Lower lobe of right lung (tissue), 2 donors: ENCODE measurements at regions not wholly inside any gene's neighbourhood (a gene's known extent, or its start where the extent isn't known, plus 50 kb on each side); places are given as distances from the start of the nearest gene placed in this dataset.
"Not testable (repeated sequence)": the region's sequence is repeated elsewhere in the genome, so short reads cannot be mapped to it uniquely, and the experiment has no call there.

ENCODE experiments used
- ATAC-seq, 2 donors: fragments of 200-7000 bp; cut with Tn5 transposase; one replicate each; pipeline ENCODE4 v1.9.1; 2020 to 2022; ENCODE audit warnings: mild to moderate bottlenecking in 2 of 2, moderate library complexity in 2 of 2
- DNase-seq: peaks from one replicate; pipeline ENCODE4 v3.0.0-alpha.2; 2020
- H3K27ac ChIP-seq: fragments of 200-600 bp; one replicate; pipeline ENCODE4 v1.8.0; 2022
- H3K27me3 ChIP-seq: fragments of 200-600 bp; one replicate; pipeline ENCODE4 v1.8.0; 2022; ENCODE audit warnings: low read depth
- H3K36me3 ChIP-seq: fragments of 200-600 bp; one replicate; pipeline ENCODE4 v1.8.0; 2022; ENCODE audit warnings: mild to moderate bottlenecking
- H3K4me1 ChIP-seq: fragments of 200-600 bp; one replicate; pipeline ENCODE4 v1.8.0; 2022
- H3K4me3 ChIP-seq: fragments of 200-600 bp; one replicate; pipeline ENCODE4 v1.8.0; 2022; ENCODE audit warnings: mild to moderate bottlenecking
- H3K9me3 ChIP-seq: fragments of 200-600 bp; one replicate; pipeline ENCODE4 v1.8.0; 2022
- intact Hi-C: fragments of 100-400 bp; cut with DNase I; formaldehyde crosslinking; loops from one replicate; pipeline ENCODE4 v1.11.0; 2022
- TF ChIP-seq, protein P1 (sequence below): fragments of 200-600 bp; IDR thresholded peaks from one replicate; pipeline ENCODE4 v1.8.0; 2022; ENCODE audit warnings: antibody characterized with exemption, mild to moderate bottlenecking
- donor health status: DM: no; HTN: yes; CAD: no; lungs with severe emphysema.

DNA sequence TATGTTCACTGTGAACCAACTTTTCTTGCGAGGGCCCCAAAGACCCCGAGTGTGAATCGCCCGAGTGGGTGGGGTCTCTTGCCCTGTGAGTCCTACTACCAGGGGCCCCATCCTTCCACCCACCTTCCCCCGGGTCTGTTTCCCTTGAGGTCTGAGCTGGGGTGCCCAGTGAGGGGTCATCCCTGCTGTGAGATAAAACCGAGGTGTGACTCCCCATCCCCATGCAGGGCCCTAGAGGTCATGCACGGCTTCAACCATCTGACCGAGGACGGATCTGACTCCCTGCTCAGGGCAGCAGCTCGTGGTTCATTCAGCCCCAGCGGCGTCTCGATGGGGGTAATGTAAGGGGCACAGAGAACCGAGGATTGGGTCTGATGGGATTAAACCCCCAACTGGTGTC lies 103.1 kb upstream of the SULF2 start:
- no peak for ATAC-seq
- DNase-seq = no peak
- Histone ChIP-seq H3K4me3 (no peak overlapping the region), H3K27ac (no peak overlapping the region), H3K27me3 (peaks cover 20% of the 10 kb centered on the region), H3K4me1 (no peaks in the 10 kb centered on the region), H3K36me3 (no peaks in the 10 kb centered on the region), H3K9me3 (no peaks in the 10 kb centered on the region)
- TF ChIP-seq, protein P1, sequence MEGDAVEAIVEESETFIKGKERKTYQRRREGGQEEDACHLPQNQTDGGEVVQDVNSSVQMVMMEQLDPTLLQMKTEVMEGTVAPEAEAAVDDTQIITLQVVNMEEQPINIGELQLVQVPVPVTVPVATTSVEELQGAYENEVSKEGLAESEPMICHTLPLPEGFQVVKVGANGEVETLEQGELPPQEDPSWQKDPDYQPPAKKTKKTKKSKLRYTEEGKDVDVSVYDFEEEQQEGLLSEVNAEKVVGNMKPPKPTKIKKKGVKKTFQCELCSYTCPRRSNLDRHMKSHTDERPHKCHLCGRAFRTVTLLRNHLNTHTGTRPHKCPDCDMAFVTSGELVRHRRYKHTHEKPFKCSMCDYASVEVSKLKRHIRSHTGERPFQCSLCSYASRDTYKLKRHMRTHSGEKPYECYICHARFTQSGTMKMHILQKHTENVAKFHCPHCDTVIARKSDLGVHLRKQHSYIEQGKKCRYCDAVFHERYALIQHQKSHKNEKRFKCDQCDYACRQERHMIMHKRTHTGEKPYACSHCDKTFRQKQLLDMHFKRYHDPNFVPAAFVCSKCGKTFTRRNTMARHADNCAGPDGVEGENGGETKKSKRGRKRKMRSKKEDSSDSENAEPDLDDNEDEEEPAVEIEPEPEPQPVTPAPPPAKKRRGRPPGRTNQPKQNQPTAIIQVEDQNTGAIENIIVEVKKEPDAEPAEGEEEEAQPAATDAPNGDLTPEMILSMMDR = no peak
- intact Hi-C loops = no loop called here

DNA sequence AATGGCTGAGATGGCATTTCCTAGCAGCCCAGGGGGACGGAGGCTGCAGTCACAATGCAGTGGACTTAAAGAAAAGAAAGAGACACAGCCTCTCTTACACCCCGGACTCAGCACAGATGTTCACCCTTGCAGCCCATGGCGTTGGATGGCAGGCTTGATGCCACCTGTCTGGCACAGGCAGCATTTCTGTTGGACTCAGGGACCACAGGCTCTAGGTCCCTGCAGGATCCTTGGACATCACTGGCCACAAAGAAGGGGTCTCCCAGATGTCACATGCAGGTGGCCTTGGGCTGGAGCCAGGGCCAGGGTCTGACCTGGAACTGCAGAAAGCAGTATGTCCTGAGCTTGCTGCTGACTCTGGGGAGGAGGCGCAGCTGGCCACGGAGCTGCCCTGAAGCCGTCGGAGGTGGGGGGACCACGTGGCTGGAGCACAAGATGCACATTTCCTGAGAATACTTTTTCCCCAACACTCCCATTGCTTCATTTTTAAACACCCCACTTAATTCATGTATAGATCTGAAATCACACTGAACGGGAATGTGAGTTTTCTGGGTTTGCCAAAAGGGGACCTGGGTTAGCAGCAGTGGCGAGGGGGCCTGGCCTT lies 102.3 kb upstream of the SULF2 start:
- Histone ChIP-seq H3K27ac (no peak overlapping the region), H3K4me1 (no peaks in the 10 kb centered on the region), H3K9me3 (no peaks in the 10 kb centered on the region), H3K27me3 (peaks cover 20% of the 10 kb centered on the region), H3K36me3 (no peaks in the 10 kb centered on the region), H3K4me3 (no peak overlapping the region)
- TF ChIP-seq, protein P1 = no peak
- DNase-seq = no peak
- ATAC-seq = no peak
- intact Hi-C loops = no loop called here

DNA sequence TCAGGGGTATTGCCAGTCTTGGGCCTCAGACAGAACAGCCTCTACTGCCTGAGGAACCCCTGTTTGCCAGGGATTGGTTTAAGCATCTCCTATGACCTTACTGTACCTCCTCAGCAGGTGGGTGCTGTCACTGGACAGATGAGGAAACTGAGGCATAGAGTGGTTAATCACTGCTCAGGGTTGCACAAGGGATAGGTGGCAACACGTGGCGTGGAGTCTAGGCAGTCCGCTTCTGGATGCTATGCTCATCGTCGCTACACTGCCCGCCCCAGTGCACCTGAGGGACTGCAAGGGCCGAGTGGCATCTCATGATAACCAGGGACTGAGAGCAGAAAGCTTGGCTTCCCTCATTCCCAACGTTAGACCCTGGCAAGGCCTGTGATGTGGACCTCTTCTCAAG lies 101.8 kb upstream of the SULF2 start:
- no peak for DNase-seq
- TF ChIP-seq, protein P1 = no peak
- Histone ChIP-seq H3K9me3 (no peaks in the 10 kb centered on the region), H3K27ac (no peak overlapping the region), H3K36me3 (no peaks in the 10 kb centered on the region), H3K27me3 (peaks cover 20% of the 10 kb centered on the region), H3K4me3 (no peak overlapping the region), H3K4me1 (no peaks in the 10 kb centered on the region)
- ATAC-seq = no peak
- intact Hi-C loops = no loop called here

DNA sequence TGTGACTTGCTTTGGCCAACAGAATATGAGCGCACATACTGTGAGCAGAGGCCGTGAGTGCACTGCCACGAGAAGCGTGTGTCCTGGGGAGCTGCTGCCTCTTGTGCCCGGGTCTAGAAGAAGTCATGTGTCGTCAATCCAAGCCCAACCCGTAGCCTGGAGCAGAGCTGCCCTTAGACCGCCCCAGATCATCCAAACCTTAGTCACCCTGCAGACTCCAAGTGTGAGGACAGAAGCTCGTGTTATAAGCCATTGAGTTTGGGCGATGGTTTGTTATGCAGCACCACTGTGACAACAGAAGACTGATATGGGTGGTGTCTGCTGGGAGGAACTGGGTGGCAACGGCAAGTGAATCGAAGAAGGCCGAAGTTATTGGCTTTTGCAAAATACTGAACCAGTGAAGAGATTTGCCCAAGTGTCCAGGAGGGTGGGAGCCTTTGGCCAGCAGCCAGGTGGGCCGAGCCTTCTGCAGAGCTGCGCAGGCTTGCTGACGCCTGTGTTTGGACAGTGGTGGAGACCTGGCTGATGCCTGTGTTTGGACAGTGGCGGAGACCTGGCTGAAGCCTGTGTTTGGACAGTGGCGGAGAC lies 101.3 kb upstream of the SULF2 start:
- intact Hi-C loops = no loop called here
- Histone ChIP-seq H3K9me3 (no peaks in the 10 kb centered on the region), H3K4me3 (no peak overlapping the region), H3K36me3 (no peaks in the 10 kb centered on the region), H3K27ac (no peak overlapping the region), H3K27me3 (peaks cover 20% of the 10 kb centered on the region), H3K4me1 (no peaks in the 10 kb centered on the region)
- no peak for DNase-seq
- TF ChIP-seq, protein P1 = no peak
- ATAC-seq = no peak

DNA sequence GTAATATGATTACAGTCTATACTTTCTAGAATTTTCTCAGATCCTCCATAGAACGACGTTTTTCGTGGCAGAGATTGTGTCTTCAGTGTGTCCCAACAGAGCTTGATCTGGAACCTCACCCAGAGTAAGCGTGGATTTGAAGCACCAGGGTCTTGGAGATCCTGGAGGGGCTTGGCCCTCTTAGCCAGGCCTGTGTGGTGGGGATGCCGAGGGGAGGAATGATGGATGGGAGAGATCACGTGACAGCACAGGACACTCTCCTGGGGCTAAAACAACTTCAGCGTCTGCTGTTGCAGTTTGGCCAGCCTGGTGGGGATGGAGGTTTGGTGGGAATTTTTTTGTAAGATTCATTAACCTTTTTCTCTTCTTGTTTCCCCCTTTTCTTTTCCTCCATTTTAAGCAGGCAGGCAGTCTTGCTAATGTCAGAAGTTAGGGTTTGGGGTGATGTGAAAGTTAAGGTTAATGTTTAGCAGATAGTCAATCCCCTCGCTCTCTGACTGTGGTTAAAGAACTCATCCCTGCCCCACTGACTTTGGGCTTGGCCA lies 100.7 kb upstream of the SULF2 start:
- no peaks in the 10 kb centered on the region for H3K36me3 ChIP-seq
- TF ChIP-seq, protein P1 = no peak
- intact Hi-C loops = no loop called here
- no peaks in the 10 kb centered on the region for H3K4me1 ChIP-seq
- no peak for DNase-seq
- no peak for ATAC-seq
- no peak overlapping the region for H3K27ac ChIP-seq
- H3K4me3 ChIP-seq = no peak overlapping the region
- H3K9me3 ChIP-seq = no peaks in the 10 kb centered on the region
- H3K27me3 ChIP-seq = peaks cover 20% of the 10 kb centered on the region

DNA sequence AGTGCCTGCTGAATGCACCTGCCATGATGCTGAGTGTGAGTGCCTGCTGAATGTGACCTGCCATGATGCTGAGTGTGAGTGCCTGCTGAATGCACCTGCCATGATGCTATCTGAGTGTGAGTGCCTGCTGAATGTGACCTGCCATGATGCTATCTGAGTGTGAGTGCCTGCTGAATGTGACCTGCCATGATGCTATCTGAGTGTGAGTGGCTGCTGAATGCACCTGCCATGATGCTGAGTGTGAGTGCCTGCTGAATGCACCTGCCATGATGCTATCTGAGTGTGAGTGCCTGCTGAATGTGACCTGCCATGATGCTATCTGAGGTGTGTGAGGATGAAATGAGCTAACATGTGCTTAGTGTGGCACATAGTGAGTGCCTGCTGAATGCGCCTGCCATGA lies 98.7 kb upstream of the SULF2 start:
- peaks cover 20% of the 10 kb centered on the region for H3K27me3 ChIP-seq
- DNase-seq, H3K9me3 ChIP-seq, ATAC-seq, intact Hi-C loops, H3K4me3 ChIP-seq, H3K27ac ChIP-seq, H3K4me1 ChIP-seq, H3K36me3 ChIP-seq: not testable (repeated sequence)
